ENCODE measurements at regions not wholly inside any gene's neighbourhood (a gene's known extent, or its start where the extent isn't known, plus 50 kb on each side); places are given as distances from the start of the nearest gene placed in this dataset.
A peak's percentile ranks its signal among the peaks of the same experiment; 100 is the strongest.
"Not testable (repeated sequence)": the region's sequence is repeated elsewhere in the genome, so short reads cannot be mapped to it uniquely, and the experiment has no call there.

- H3K4me1 Mint-ChIP-seq; H3K27me3 Mint-ChIP-seq; H3K4me3 Mint-ChIP-seq; H3K9me3 Mint-ChIP-seq; ATAC-seq (ENCODE audit: low read depth); DNase-seq (ENCODE audit: low spot score in 2 of 2); H3K36me3 Mint-ChIP-seq: not testable (repeated sequence)
- H3K27ac Mint-ChIP-seq = peak overlapping the region; percentile 49
Observed at GRCh38 chr14:54266616-54267015, 130.2 kb upstream of the CDKN3 start.

- ATAC-seq (ENCODE audit: low read depth) (peak; percentile 85), DNase-seq (ENCODE audit: low spot score in 2 of 2) (peak in 1 of 2 donors; percentile 3)
- Mint-ChIP-seq H3K27ac (peak overlapping the region; percentile 49), H3K4me3 (no peak overlapping the region), H3K27me3 (peaks cover 2% of the 10 kb centered on the region), H3K9me3 (peaks cover 2% of the 10 kb centered on the region), H3K4me1 (peaks cover 4% of the 10 kb centered on the region), H3K36me3 (peaks cover 2% of the 10 kb centered on the region)
Observed at GRCh38 chr14:54267172-54267571, 129.6 kb upstream of the CDKN3 start.

GRCh38 chr14:54275997-54276725 is 120.6 kb upstream of the CDKN3 start:
- Mint-ChIP-seq H3K27ac (no peak overlapping the region), H3K4me1 (no peaks in the 10 kb centered on the region), H3K27me3 (peaks cover 15% of the 10 kb centered on the region), H3K36me3 (no peaks in the 10 kb centered on the region), H3K4me3 (no peak overlapping the region), H3K9me3 (no peaks in the 10 kb centered on the region)
- no peak for DNase-seq (ENCODE audit: low spot score in 2 of 2)
- no peak for ATAC-seq (ENCODE audit: low read depth)

GRCh38 chr14:54278087-54278486 is 118.7 kb upstream of the CDKN3 start:
- no peak for DNase-seq (ENCODE audit: low spot score in 2 of 2)
- Mint-ChIP-seq H3K4me3 (no peak overlapping the region), H3K9me3 (no peaks in the 10 kb centered on the region), H3K4me1 (no peaks in the 10 kb centered on the region), H3K27me3 (peaks cover 17% of the 10 kb centered on the region), H3K27ac (no peak overlapping the region), H3K36me3 (no peaks in the 10 kb centered on the region)
- ATAC-seq (ENCODE audit: low read depth) = no peak

- no peaks in the 10 kb centered on the region for H3K4me1 Mint-ChIP-seq
- no peaks in the 10 kb centered on the region for H3K36me3 Mint-ChIP-seq
- ATAC-seq (ENCODE audit: low read depth) (no peak), DNase-seq (ENCODE audit: low spot score in 2 of 2) (no peak)
- no peak overlapping the region for H3K4me3 Mint-ChIP-seq
- H3K9me3 Mint-ChIP-seq = no peaks in the 10 kb centered on the region
- no peak overlapping the region for H3K27ac Mint-ChIP-seq
- H3K27me3 Mint-ChIP-seq = peaks cover 19% of the 10 kb centered on the region
Observed at GRCh38 chr14:54278665-54279295, 118.0 kb upstream of the CDKN3 start.

GRCh38 chr14:54282849-54283248 is 114.0 kb upstream of the CDKN3 start:
- Mint-ChIP-seq H3K36me3 (no peaks in the 10 kb centered on the region), H3K27me3 (peaks cover 19% of the 10 kb centered on the region), H3K4me1 (no peaks in the 10 kb centered on the region), H3K27ac (no peak overlapping the region), H3K4me3 (no peak overlapping the region), H3K9me3 (no peaks in the 10 kb centered on the region)
- DNase-seq (ENCODE audit: low spot score in 2 of 2) (no peak), ATAC-seq (ENCODE audit: low read depth) (no peak)

GRCh38 chr14:54285030-54285429 is 111.8 kb upstream of the CDKN3 start:
- no peaks in the 10 kb centered on the region for H3K4me1 Mint-ChIP-seq
- no peak overlapping the region for H3K4me3 Mint-ChIP-seq
- H3K36me3 Mint-ChIP-seq = no peaks in the 10 kb centered on the region
- DNase-seq (ENCODE audit: low spot score in 2 of 2) (no peak), ATAC-seq (ENCODE audit: low read depth) (no peak)
- H3K27me3 Mint-ChIP-seq = peaks cover 13% of the 10 kb centered on the region
- no peaks in the 10 kb centered on the region for H3K9me3 Mint-ChIP-seq
- H3K27ac Mint-ChIP-seq = no peak overlapping the region

GRCh38 chr14:54291491-54292191 is 105.2 kb upstream of the CDKN3 start:
- H3K27ac Mint-ChIP-seq = no peak overlapping the region
- H3K9me3 Mint-ChIP-seq = peaks cover 3% of the 10 kb centered on the region
- DNase-seq (ENCODE audit: low spot score in 2 of 2) = no peak
- no peak overlapping the region for H3K4me3 Mint-ChIP-seq
- peaks cover 7% of the 10 kb centered on the region for H3K27me3 Mint-ChIP-seq
- H3K36me3 Mint-ChIP-seq = no peaks in the 10 kb centered on the region
- ATAC-seq (ENCODE audit: low read depth) = no peak
- H3K4me1 Mint-ChIP-seq = no peaks in the 10 kb centered on the region

GRCh38 chr14:54294802-54295201 is 102.0 kb upstream of the CDKN3 start:
- peaks cover 8% of the 10 kb centered on the region for H3K27me3 Mint-ChIP-seq
- ATAC-seq (ENCODE audit: low read depth) (no peak), DNase-seq (ENCODE audit: low spot score in 2 of 2) (no peak)
- peaks cover 3% of the 10 kb centered on the region for H3K9me3 Mint-ChIP-seq
- H3K4me1 Mint-ChIP-seq = no peaks in the 10 kb centered on the region
- H3K36me3 Mint-ChIP-seq = no peaks in the 10 kb centered on the region
- H3K27ac Mint-ChIP-seq = no peak overlapping the region
- no peak overlapping the region for H3K4me3 Mint-ChIP-seq

GRCh38 chr14:54299410-54300363 is 97.1 kb upstream of the CDKN3 start:
- Mint-ChIP-seq H3K27ac (no peak overlapping the region), H3K4me3 (no peak overlapping the region), H3K27me3 (peaks cover 11% of the 10 kb centered on the region), H3K9me3 (peaks cover 3% of the 10 kb centered on the region), H3K4me1 (no peaks in the 10 kb centered on the region), H3K36me3 (no peaks in the 10 kb centered on the region)
- ATAC-seq (ENCODE audit: low read depth) (no peak), DNase-seq (ENCODE audit: low spot score in 2 of 2) (no peak)

- H3K27ac Mint-ChIP-seq = no peak overlapping the region
- no peaks in the 10 kb centered on the region for H3K4me1 Mint-ChIP-seq
- peaks cover under 1% of the 10 kb centered on the region for H3K9me3 Mint-ChIP-seq
- DNase-seq (ENCODE audit: low spot score in 2 of 2) = no peak
- peaks cover 8% of the 10 kb centered on the region for H3K27me3 Mint-ChIP-seq
- ATAC-seq (ENCODE audit: low read depth) = no peak
- H3K36me3 Mint-ChIP-seq = no peaks in the 10 kb centered on the region
- H3K4me3 Mint-ChIP-seq = no peak overlapping the region
Observed at GRCh38 chr14:54300881-54301280, 95.9 kb upstream of the CDKN3 start.

GRCh38 chr14:54301359-54301758 is 95.4 kb upstream of the CDKN3 start:
- no peaks in the 10 kb centered on the region for H3K4me1 Mint-ChIP-seq
- no peak for ATAC-seq (ENCODE audit: low read depth)
- no peaks in the 10 kb centered on the region for H3K36me3 Mint-ChIP-seq
- peaks cover 7% of the 10 kb centered on the region for H3K27me3 Mint-ChIP-seq
- H3K4me3 Mint-ChIP-seq = no peak overlapping the region
- no peak overlapping the region for H3K27ac Mint-ChIP-seq
- DNase-seq (ENCODE audit: low spot score in 2 of 2) = no peak
- no peaks in the 10 kb centered on the region for H3K9me3 Mint-ChIP-seq

GRCh38 chr14:54306806-54307205 is 90.0 kb upstream of the CDKN3 start:
- H3K9me3 Mint-ChIP-seq = no peaks in the 10 kb centered on the region
- ATAC-seq (ENCODE audit: low read depth) (no peak), DNase-seq (ENCODE audit: low spot score in 2 of 2) (no peak)
- no peak overlapping the region for H3K4me3 Mint-ChIP-seq
- H3K27me3 Mint-ChIP-seq = peaks cover 8% of the 10 kb centered on the region
- H3K36me3 Mint-ChIP-seq = no peaks in the 10 kb centered on the region
- H3K4me1 Mint-ChIP-seq = no peaks in the 10 kb centered on the region
- H3K27ac Mint-ChIP-seq = no peak overlapping the region

GRCh38 chr14:54309615-54310014 is 87.2 kb upstream of the CDKN3 start:
- Mint-ChIP-seq H3K9me3 (no peaks in the 10 kb centered on the region), H3K4me3 (no peak overlapping the region), H3K27ac (no peak overlapping the region), H3K4me1 (no peaks in the 10 kb centered on the region), H3K36me3 (no peaks in the 10 kb centered on the region), H3K27me3 (peaks cover 10% of the 10 kb centered on the region)
- DNase-seq (ENCODE audit: low spot score in 2 of 2) = no peak
- no peak for ATAC-seq (ENCODE audit: low read depth)
